ENCODE measurements at regions not wholly inside any gene's neighbourhood (a gene's known extent, or its start where the extent isn't known, plus 50 kb on each side); places are given as distances from the start of the nearest gene placed in this dataset.
"Not testable (repeated sequence)": the region's sequence is repeated elsewhere in the genome, so short reads cannot be mapped to it uniquely, and the experiment has no call there.

DNA sequence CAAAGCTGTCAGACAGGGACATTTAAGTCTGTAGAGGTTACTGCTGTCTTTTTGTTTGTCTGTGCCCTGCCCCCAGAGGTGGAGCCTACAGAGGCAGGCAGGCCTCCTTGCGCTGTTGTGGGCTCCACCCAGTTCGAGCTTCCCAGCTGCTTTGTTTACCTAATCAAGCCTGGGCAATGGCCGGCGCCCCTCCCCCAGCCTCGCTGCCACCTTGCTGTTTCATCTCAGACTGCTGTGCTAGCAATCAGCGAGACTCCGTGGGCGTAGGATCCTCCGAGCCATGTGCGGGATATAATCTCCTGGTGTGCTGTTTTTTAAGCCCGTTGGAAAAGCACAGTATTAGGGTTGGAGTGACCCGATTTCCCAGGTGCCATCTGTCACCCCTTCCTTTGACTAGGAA is 454.2 kb upstream of the CCDC196 start:
- H3K27ac ChIP-seq (ENCODE audit: low read depth, low read length); H3K4me3 Mint-ChIP-seq; H3K36me3 ChIP-seq (ENCODE audit: insufficient read depth, low read length); H3K4me1 ChIP-seq (ENCODE audit: insufficient read depth, low read length); H3K4me1 Mint-ChIP-seq; H3K4me3 ChIP-seq (ENCODE audit: low read length); DNase-seq; H3K27me3 ChIP-seq (ENCODE audit: insufficient read depth, low read length, poor library complexity, severe bottlenecking); CTCF ChIA-PET; H3K27ac Mint-ChIP-seq; POLR2A ChIA-PET; H3K9me3 ChIP-seq (ENCODE audit: low read length): not testable (repeated sequence)
- H3K36me3 Mint-ChIP-seq = peaks cover 0 to 32% (median 6%) of the 10 kb centered on the region in 3 donors
- H3K9me3 Mint-ChIP-seq = peaks cover 0 to 29% (median 21%) of the 10 kb centered on the region in 5 donors
- peaks cover 19 to 44% of the 10 kb centered on the region in 2 donors for H3K27me3 Mint-ChIP-seq

DNA sequence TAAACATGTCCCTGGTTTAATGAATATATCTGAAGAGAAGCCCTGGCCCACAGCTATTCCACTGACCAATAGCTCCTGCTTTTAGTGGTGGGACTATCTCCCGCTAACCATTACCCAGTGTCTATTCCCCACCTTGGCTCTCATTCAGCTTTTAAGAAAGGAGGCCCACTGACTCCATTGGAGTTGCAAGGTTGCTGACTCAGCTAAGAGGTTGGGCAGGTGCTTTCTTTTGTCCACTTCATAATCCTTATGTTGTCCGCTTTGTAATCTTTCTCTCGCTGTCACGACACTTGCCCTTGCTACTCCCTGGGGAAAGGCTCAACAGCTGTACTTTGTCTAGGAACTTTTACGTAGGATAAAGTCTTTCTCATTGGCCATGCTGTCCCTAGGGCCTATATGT is 453.4 kb upstream of the CCDC196 start:
- no peak for DNase-seq
- Mint-ChIP-seq H3K36me3 (peaks cover 0 to 32% (median 6%) of the 10 kb centered on the region in 3 donors), H3K9me3 (peaks cover 0 to 29% (median 21%) of the 10 kb centered on the region in 5 donors), H3K4me1 (no peaks in the 10 kb centered on the region), H3K4me3 (no peak overlapping the region), H3K27ac (no peak overlapping the region), H3K27me3 (peaks cover 19 to 50% of the 10 kb centered on the region in 2 donors)
- H3K4me1 ChIP-seq (ENCODE audit: insufficient read depth, low read length) = no peaks in the 10 kb centered on the region
- peaks cover 3% of the 10 kb centered on the region for H3K27me3 ChIP-seq (ENCODE audit: insufficient read depth, low read length, poor library complexity, severe bottlenecking)
- no peak overlapping the region for H3K27ac ChIP-seq (ENCODE audit: low read depth, low read length)
- ChIA-PET CTCF (no interaction called here), POLR2A (no interaction called here)
- H3K36me3 ChIP-seq (ENCODE audit: insufficient read depth, low read length) = no peaks in the 10 kb centered on the region
- H3K4me3 ChIP-seq (ENCODE audit: low read length) = no peak overlapping the region
- no peaks in the 10 kb centered on the region for H3K9me3 ChIP-seq (ENCODE audit: low read length)

DNA sequence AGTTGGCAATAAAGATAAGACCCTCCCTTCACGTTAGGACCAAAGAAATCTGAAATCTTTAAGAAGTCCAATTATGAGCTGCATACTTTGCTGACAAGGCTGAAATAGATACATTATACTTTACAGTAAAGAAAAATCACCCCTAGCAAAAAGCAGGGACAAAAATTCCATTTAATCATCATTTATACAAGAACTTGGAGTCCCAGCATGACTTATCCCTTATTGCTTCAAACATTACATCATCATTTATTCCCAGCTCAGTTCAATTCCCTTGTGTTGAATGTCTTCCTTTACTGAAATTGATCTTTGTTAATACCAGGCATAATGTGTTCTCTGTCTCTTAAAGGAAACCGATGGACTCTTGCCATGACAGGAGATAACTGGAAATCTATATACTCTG is 449.6 kb upstream of the CCDC196 start:
- Histone ChIP-seq H3K27me3 (ENCODE audit: insufficient read depth, low read length, poor library complexity, severe bottlenecking) (peaks cover 3% of the 10 kb centered on the region), H3K4me3 (ENCODE audit: low read length) (no peak overlapping the region), H3K27ac (ENCODE audit: low read depth, low read length) (no peak overlapping the region), H3K36me3 (ENCODE audit: insufficient read depth, low read length) (no peaks in the 10 kb centered on the region), H3K4me1 (ENCODE audit: insufficient read depth, low read length) (no peaks in the 10 kb centered on the region), H3K9me3 (ENCODE audit: low read length) (no peaks in the 10 kb centered on the region)
- H3K36me3 Mint-ChIP-seq = peaks cover 0 to 22% (median 0%) of the 10 kb centered on the region in 3 donors
- DNase-seq = no peak
- no peak overlapping the region for H3K27ac Mint-ChIP-seq
- H3K9me3 Mint-ChIP-seq = peaks cover 0 to 14% (median 8%) of the 10 kb centered on the region in 5 donors
- no peaks in the 10 kb centered on the region for H3K4me1 Mint-ChIP-seq
- ChIA-PET POLR2A (no interaction called here), CTCF (interaction anchor here (1.2 kb wide), 1 partner anchor 9 kb away, joined by 3 read pairs; no protein-coding TSS in a partner anchor)
- H3K27me3 Mint-ChIP-seq = peaks cover 13 to 55% of the 10 kb centered on the region in 2 donors
- no peak overlapping the region for H3K4me3 Mint-ChIP-seq

DNA sequence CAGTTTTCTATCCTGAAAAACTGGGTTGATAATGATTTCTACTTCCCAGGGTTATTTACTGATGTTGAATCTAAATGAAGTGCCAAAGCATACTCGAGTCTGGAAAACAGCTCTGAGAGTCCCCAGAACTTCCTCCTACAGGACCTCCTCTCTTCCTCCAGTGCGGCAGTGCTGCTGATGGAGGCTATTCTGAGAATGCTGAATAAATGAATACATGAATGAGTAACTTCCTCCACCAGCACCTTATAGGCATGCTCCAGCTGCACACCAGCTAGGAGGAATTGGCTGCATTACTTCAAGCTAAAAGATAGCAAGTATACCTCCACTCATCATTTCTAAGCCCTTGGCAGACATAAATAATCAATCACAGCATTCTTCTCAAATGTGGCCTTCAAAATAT is 448.8 kb upstream of the CCDC196 start:
- no peaks in the 10 kb centered on the region for H3K4me1 Mint-ChIP-seq
- CTCF ChIA-PET = no interaction called here
- no peak overlapping the region for H3K27ac ChIP-seq (ENCODE audit: low read depth, low read length)
- POLR2A ChIA-PET = no interaction called here
- H3K9me3 Mint-ChIP-seq = peaks cover 0 to 10% (median 5%) of the 10 kb centered on the region in 5 donors
- no peak overlapping the region for H3K27ac Mint-ChIP-seq
- no peak overlapping the region for H3K4me3 Mint-ChIP-seq
- H3K36me3 Mint-ChIP-seq = peaks cover 0 to 22% (median 0%) of the 10 kb centered on the region in 3 donors
- no peak overlapping the region for H3K4me3 ChIP-seq (ENCODE audit: low read length)
- H3K9me3 ChIP-seq (ENCODE audit: low read length) = no peaks in the 10 kb centered on the region
- no peak for DNase-seq
- H3K27me3 ChIP-seq (ENCODE audit: insufficient read depth, low read length, poor library complexity, severe bottlenecking) = peaks cover 3% of the 10 kb centered on the region
- H3K4me1 ChIP-seq (ENCODE audit: insufficient read depth, low read length) = no peaks in the 10 kb centered on the region
- no peaks in the 10 kb centered on the region for H3K36me3 ChIP-seq (ENCODE audit: insufficient read depth, low read length)
- peaks cover 13 to 53% of the 10 kb centered on the region in 2 donors for H3K27me3 Mint-ChIP-seq

DNA sequence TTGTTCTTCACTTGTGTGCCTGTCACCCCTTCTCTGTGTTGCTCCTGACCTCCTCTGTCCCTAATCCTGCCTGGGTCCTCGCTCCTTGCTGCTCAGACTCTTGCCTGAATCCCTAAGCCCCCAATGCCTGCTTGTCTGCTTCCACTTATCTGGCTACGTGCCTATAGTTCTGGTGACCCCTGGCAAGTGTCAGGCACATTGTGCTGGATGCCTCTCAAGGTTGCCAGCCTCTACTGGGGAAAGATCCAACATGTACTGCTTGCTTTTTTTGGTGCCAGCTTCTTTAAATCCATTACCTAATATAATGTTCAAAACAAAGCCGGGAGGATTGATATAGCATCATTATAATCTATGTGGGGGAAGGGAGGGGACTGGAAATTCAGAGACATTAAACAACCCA is 448.0 kb upstream of the CCDC196 start:
- Histone ChIP-seq H3K4me1 (ENCODE audit: insufficient read depth, low read length) (no peaks in the 10 kb centered on the region), H3K27ac (ENCODE audit: low read depth, low read length) (no peak overlapping the region), H3K36me3 (ENCODE audit: insufficient read depth, low read length) (no peaks in the 10 kb centered on the region), H3K27me3 (ENCODE audit: insufficient read depth, low read length, poor library complexity, severe bottlenecking) (peaks cover 3% of the 10 kb centered on the region), H3K4me3 (ENCODE audit: low read length) (no peak overlapping the region), H3K9me3 (ENCODE audit: low read length) (no peaks in the 10 kb centered on the region)
- Mint-ChIP-seq H3K4me3 (no peak overlapping the region), H3K36me3 (peaks cover 0 to 16% (median 0%) of the 10 kb centered on the region in 3 donors), H3K27ac (no peak overlapping the region), H3K9me3 (peaks cover 0 to 5% (median 0%) of the 10 kb centered on the region in 5 donors), H3K4me1 (no peaks in the 10 kb centered on the region), H3K27me3 (peaks cover 10 to 50% of the 10 kb centered on the region in 2 donors)
- POLR2A ChIA-PET = no interaction called here
- CTCF ChIA-PET = no interaction called here
- no peak for DNase-seq

DNA sequence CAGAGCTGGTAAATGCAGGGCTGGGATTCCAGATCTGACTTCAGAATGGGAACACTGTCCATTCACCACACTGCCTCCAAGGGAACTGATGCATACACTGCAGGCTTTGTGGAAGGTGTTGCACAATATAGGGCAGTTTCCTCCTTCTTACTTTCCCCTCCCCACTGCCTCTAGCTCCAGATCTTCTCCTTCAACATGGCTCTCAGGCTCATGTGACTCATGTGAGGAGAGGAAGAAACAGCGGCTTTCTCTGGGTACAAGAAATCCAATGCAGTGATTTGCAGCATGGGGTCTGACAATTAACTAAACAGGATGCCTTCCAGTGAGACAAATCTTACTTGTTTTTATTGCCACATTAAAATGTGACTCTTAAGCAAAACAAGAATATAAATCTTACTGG is 447.6 kb upstream of the CCDC196 start:
- Mint-ChIP-seq H3K27me3 (peaks cover 10 to 48% of the 10 kb centered on the region in 2 donors), H3K36me3 (peaks cover 0 to 13% (median 0%) of the 10 kb centered on the region in 3 donors), H3K27ac (no peak overlapping the region), H3K9me3 (peaks cover 0 to 2% (median 0%) of the 10 kb centered on the region in 5 donors), H3K4me3 (no peak overlapping the region), H3K4me1 (no peaks in the 10 kb centered on the region)
- DNase-seq = no peak
- no peaks in the 10 kb centered on the region for H3K36me3 ChIP-seq (ENCODE audit: insufficient read depth, low read length)
- ChIA-PET CTCF (no interaction called here), POLR2A (no interaction called here)
- no peak overlapping the region for H3K27ac ChIP-seq (ENCODE audit: low read depth, low read length)
- no peaks in the 10 kb centered on the region for H3K4me1 ChIP-seq (ENCODE audit: insufficient read depth, low read length)
- peaks cover 3% of the 10 kb centered on the region for H3K27me3 ChIP-seq (ENCODE audit: insufficient read depth, low read length, poor library complexity, severe bottlenecking)
- no peaks in the 10 kb centered on the region for H3K9me3 ChIP-seq (ENCODE audit: low read length)
- no peak overlapping the region for H3K4me3 ChIP-seq (ENCODE audit: low read length)

DNA sequence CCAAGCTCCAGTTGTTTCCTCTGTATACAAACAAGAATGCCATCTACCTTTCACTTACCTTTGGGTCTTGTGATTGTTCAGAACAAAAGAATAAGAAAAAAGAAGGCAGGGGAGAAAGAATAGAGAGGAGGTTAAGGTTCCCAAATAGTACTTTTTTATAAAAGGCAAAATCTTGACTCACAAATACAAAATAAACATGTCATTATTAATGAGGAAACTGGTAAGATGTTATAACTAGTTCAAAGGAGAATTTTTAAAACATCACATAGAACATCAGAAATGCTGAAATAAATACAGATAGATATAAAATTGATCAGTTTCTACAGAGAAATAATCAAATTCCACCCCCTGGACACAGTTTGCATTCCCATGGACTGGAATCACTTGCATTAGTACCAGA is 446.7 kb upstream of the CCDC196 start:
- no peaks in the 10 kb centered on the region for H3K36me3 ChIP-seq (ENCODE audit: insufficient read depth, low read length)
- H3K27ac ChIP-seq (ENCODE audit: low read depth, low read length) = no peak overlapping the region
- H3K27ac Mint-ChIP-seq = no peak overlapping the region
- H3K27me3 Mint-ChIP-seq = peaks cover 5 to 40% of the 10 kb centered on the region in 2 donors
- no peaks in the 10 kb centered on the region for H3K4me1 ChIP-seq (ENCODE audit: insufficient read depth, low read length)
- CTCF ChIA-PET = no interaction called here
- no peaks in the 10 kb centered on the region for H3K9me3 Mint-ChIP-seq
- H3K36me3 Mint-ChIP-seq = peaks cover 0 to 6% (median 0%) of the 10 kb centered on the region in 3 donors
- no peak overlapping the region for H3K4me3 Mint-ChIP-seq
- POLR2A ChIA-PET = no interaction called here
- no peak for DNase-seq
- no peaks in the 10 kb centered on the region for H3K9me3 ChIP-seq (ENCODE audit: low read length)
- H3K27me3 ChIP-seq (ENCODE audit: insufficient read depth, low read length, poor library complexity, severe bottlenecking) = no peaks in the 10 kb centered on the region
- H3K4me1 Mint-ChIP-seq = no peaks in the 10 kb centered on the region
- H3K4me3 ChIP-seq (ENCODE audit: low read length) = no peak overlapping the region

DNA sequence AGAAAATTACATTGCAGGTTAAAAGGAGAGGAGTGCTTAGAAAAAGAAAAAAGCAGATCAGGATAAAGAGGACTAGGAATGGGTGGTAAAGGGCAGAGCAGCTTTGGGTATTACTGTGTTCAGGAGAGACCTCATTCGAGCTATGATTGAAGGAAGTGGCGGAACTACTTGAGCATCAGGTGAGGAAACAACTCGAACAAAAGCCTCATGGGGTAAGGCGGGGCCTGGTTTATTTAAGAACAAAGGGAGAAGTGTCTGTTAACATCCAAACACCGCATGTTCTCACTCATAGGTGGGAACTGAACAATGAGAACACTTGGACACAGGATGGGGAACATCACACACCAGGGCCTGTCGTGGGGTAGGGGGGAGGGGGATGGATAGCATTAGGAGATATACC is 444.6 kb upstream of the CCDC196 start:
- ChIA-PET POLR2A (no interaction called here), CTCF (no interaction called here)
- Mint-ChIP-seq H3K27ac (no peak overlapping the region), H3K4me1 (no peaks in the 10 kb centered on the region), H3K4me3 (no peak overlapping the region), H3K36me3 (no peaks in the 10 kb centered on the region), H3K27me3 (peaks cover 4 to 20% of the 10 kb centered on the region in 2 donors), H3K9me3 (no peaks in the 10 kb centered on the region)
- DNase-seq = no peak
- H3K4me3 ChIP-seq (ENCODE audit: low read length) = no peak overlapping the region
- no peaks in the 10 kb centered on the region for H3K36me3 ChIP-seq (ENCODE audit: insufficient read depth, low read length)
- no peaks in the 10 kb centered on the region for H3K9me3 ChIP-seq (ENCODE audit: low read length)
- no peaks in the 10 kb centered on the region for H3K4me1 ChIP-seq (ENCODE audit: insufficient read depth, low read length)
- H3K27ac ChIP-seq (ENCODE audit: low read depth, low read length) = no peak overlapping the region
- no peaks in the 10 kb centered on the region for H3K27me3 ChIP-seq (ENCODE audit: insufficient read depth, low read length, poor library complexity, severe bottlenecking)

DNA sequence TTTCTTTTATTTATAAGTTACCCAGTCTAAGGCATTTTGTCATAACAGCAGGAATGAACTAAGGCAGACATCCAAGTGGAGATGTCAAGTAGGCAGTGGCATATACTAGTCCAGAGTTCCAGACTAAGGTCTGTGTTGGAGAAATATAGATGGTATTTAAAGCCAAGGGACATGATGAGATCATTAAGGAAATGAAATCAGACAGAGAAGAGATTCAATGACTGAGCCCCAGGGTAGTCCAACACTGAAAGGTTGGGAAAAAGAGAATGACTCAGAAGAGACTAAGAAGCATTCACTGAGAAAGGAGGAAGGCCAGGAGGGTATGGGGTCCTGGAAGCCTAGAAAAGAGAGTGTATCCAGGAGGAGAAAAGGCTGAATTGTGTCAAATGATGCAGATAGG is 442.2 kb upstream of the CCDC196 start:
- Mint-ChIP-seq H3K4me1 (no peaks in the 10 kb centered on the region), H3K27ac (no peak overlapping the region), H3K27me3 (peaks cover 1 to 11% of the 10 kb centered on the region in 2 donors), H3K36me3 (peaks cover 0 to 10% (median 0%) of the 10 kb centered on the region in 3 donors), H3K9me3 (peaks cover 0 to under 1% (median 0%) of the 10 kb centered on the region in 5 donors), H3K4me3 (no peak overlapping the region)
- no peak for DNase-seq
- no peak overlapping the region for H3K4me3 ChIP-seq (ENCODE audit: low read length)
- no peaks in the 10 kb centered on the region for H3K36me3 ChIP-seq (ENCODE audit: insufficient read depth, low read length)
- no peak overlapping the region for H3K27ac ChIP-seq (ENCODE audit: low read depth, low read length)
- no peaks in the 10 kb centered on the region for H3K4me1 ChIP-seq (ENCODE audit: insufficient read depth, low read length)
- H3K9me3 ChIP-seq (ENCODE audit: low read length) = no peaks in the 10 kb centered on the region
- H3K27me3 ChIP-seq (ENCODE audit: insufficient read depth, low read length, poor library complexity, severe bottlenecking) = no peaks in the 10 kb centered on the region
- POLR2A ChIA-PET = no interaction called here
- CTCF ChIA-PET = no interaction called here
